ENCODE measurements at regions not wholly inside any gene's neighbourhood (a gene's known extent, or its start where the extent isn't known, plus 50 kb on each side); places are given as distances from the start of the nearest gene placed in this dataset.
A peak's percentile ranks its signal among the peaks of the same experiment; 100 is the strongest.

- TF ChIP-seq ZFX (IDR thresholded peaks at IDR 0.05; ENCODE audit: borderline replicate concordance): no peak
- TF ChIP-seq CTCF (IDR thresholded peaks at IDR 0.05): peak; percentile 28
These were observed 686.5 kb upstream of the ADGRL2 start for GRCh38 chr1:81114191-81114590.
